Right lobe of liver (tissue), 4 donors: ENCODE measurements at regions not wholly inside any gene's neighbourhood (a gene's known extent, or its start where the extent isn't known, plus 50 kb on each side); places are given as distances from the start of the nearest gene placed in this dataset.

Experiments used
- POLR2A ChIP-seq: fragments of 450-650 bp; IDR thresholded peaks from one replicate; pipeline ENCODE4 v1.6.1; 2017; ENCODE audit warnings: antibody characterized with exemption, mild to moderate bottlenecking
- TF ChIP-seq, protein P1 (sequence below), 4 donors: fragments of 200-600 bp in 3 of 4; fragments of 450-650 bp in 1 of 4; IDR thresholded peaks; one replicate each; pipeline versions ENCODE4 v1.5.1 to v1.8.0; 2016 to 2022; ENCODE audit warnings: antibody characterized with exemption in 4 of 4, mild to moderate bottlenecking in 2 of 4
- donor health status: DM: no; HTN: no; CAD: no.
- donor health status: DM: no; HTN: no; CAD: no.
- donor health status: DM: no; HTN: yes; CAD: no.

DNA sequence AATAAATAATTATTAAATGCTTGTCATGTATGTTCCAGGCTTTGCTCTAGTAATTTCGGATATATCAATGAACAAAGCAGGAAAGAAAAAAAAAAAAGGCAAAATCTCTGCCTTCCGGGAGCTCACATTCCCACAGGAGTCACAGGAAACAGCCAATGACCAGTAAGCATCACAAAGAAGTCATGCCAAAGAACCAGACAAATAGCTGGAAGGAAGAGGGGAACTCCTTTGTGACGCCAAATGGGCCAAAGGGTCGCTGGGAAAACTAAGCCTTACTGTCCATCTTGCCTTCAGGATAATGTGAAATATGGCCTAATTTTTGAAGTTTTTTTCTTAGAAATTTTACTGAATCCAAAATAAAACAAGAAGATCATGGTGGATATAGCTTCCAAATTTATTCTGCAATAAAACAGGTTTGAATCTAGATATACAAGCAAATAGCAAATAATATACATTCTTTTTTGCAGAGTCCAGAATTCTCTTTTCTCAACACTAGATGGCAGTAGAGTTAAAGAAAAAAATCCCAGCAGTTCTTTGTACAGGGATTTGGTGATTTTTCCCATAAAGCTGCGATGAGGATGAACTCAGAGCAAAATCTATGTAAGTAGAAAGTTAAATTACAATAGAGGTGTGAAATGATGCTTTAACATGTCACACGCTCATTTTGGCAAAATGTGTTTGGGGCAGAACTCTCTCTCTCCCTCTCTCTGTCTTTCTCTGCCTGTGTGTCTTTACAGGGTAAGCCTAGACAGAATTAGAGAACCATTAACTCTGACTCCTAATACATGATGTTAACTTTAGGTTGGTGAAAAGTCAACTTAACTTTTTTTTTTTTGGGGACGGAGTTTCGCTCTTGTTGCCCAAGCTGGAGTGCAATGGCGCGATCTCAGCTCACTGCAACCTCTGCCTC lies 60.0 kb upstream of the TUT7 start:
- TF ChIP-seq, protein P1, sequence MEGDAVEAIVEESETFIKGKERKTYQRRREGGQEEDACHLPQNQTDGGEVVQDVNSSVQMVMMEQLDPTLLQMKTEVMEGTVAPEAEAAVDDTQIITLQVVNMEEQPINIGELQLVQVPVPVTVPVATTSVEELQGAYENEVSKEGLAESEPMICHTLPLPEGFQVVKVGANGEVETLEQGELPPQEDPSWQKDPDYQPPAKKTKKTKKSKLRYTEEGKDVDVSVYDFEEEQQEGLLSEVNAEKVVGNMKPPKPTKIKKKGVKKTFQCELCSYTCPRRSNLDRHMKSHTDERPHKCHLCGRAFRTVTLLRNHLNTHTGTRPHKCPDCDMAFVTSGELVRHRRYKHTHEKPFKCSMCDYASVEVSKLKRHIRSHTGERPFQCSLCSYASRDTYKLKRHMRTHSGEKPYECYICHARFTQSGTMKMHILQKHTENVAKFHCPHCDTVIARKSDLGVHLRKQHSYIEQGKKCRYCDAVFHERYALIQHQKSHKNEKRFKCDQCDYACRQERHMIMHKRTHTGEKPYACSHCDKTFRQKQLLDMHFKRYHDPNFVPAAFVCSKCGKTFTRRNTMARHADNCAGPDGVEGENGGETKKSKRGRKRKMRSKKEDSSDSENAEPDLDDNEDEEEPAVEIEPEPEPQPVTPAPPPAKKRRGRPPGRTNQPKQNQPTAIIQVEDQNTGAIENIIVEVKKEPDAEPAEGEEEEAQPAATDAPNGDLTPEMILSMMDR (IDR thresholded peaks at IDR 0.05): peak; percentile 74 to 81 (median 76)
- no peak for TF ChIP-seq POLR2A
